ENCODE measurements at regions not wholly inside any gene's neighbourhood (a gene's known extent, or its start where the extent isn't known, plus 50 kb on each side); places are given as distances from the start of the nearest gene placed in this dataset.

DNA sequence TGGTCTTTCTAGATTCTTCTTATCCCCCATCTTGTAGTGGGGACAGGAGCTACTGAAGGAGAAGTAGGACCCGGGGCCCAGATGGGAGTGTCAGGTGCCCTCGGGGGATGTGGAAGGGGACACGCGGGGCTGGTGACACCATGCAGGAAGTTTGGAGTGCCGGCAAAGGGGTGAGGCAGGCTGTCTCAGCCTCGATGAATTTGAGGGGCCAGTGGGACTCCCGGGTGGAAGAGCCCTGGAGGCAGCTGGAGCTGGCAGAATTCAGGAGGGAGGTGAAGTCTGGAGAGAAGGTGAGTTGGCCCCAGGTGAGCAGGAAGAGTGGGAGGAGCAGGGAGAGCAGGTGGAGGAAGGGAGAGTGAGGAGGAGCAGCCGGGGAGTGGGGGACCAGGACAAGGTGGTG lies 101.7 kb downstream of the CPZ start:
- TF ChIP-seq, protein P1, sequence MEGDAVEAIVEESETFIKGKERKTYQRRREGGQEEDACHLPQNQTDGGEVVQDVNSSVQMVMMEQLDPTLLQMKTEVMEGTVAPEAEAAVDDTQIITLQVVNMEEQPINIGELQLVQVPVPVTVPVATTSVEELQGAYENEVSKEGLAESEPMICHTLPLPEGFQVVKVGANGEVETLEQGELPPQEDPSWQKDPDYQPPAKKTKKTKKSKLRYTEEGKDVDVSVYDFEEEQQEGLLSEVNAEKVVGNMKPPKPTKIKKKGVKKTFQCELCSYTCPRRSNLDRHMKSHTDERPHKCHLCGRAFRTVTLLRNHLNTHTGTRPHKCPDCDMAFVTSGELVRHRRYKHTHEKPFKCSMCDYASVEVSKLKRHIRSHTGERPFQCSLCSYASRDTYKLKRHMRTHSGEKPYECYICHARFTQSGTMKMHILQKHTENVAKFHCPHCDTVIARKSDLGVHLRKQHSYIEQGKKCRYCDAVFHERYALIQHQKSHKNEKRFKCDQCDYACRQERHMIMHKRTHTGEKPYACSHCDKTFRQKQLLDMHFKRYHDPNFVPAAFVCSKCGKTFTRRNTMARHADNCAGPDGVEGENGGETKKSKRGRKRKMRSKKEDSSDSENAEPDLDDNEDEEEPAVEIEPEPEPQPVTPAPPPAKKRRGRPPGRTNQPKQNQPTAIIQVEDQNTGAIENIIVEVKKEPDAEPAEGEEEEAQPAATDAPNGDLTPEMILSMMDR (IDR thresholded peaks at IDR 0.05): no peak
- TF ChIP-seq POLR2A (IDR thresholded peaks at IDR 0.05): no peak
